ENCODE measurements at regions not wholly inside any gene's neighbourhood (a gene's known extent, or its start where the extent isn't known, plus 50 kb on each side); places are given as distances from the start of the nearest gene placed in this dataset.

DNA sequence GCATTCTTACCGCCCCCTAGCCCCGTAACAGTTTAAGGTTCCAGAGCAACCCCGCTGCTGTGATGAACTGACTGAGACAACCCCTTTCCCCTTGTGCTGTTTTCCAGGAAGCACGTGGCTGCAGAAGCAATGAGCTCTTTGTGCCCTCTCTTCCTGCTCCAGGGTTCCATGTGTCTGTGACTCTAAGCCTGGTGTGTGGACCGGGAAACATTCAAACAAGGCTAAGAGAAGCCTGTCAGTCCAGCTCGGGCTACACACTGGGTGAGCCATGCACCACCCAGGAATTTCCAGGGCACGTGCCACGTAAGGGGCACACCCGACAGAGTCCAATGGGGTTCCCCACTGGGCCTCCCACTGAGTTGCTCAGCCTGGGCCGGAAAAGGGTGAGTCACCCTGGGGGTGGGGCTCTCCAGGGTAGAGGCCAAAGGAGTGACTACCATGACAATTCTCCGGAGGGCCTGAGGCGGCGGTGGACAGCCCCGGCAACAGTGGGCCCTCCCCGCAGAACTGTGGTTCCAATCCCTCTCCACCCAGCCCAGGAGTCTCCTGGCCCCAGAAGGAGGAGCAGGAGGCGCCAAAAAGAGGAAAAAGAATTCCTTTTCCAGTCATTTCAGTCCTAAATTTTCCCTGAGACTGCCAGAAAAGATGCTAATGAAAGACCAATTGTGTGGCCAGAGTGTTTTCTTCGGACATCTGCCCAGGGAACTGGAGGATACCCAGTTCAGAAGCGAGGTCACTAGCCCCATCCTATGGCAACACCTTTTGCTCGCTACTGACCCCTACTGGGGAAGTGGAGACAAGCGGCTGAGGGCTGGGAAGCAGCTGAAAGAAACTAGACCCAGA, 157.8 kb upstream of the SLC1A4 start (continued):
- TF ChIP-seq, protein P1, sequence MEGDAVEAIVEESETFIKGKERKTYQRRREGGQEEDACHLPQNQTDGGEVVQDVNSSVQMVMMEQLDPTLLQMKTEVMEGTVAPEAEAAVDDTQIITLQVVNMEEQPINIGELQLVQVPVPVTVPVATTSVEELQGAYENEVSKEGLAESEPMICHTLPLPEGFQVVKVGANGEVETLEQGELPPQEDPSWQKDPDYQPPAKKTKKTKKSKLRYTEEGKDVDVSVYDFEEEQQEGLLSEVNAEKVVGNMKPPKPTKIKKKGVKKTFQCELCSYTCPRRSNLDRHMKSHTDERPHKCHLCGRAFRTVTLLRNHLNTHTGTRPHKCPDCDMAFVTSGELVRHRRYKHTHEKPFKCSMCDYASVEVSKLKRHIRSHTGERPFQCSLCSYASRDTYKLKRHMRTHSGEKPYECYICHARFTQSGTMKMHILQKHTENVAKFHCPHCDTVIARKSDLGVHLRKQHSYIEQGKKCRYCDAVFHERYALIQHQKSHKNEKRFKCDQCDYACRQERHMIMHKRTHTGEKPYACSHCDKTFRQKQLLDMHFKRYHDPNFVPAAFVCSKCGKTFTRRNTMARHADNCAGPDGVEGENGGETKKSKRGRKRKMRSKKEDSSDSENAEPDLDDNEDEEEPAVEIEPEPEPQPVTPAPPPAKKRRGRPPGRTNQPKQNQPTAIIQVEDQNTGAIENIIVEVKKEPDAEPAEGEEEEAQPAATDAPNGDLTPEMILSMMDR (CRISPR knock-in tag; IDR thresholded peaks at IDR 0.05): peak; percentile 89
- TF ChIP-seq ZSCAN9 (CRISPR knock-in tag; IDR thresholded peaks at IDR 0.05; ENCODE audit: borderline replicate concordance): 0 out of 2 replicates have a peak, but pooled peaks have one; percentile 67
- no peak for TF ChIP-seq ZSCAN25 (CRISPR knock-in tag; IDR thresholded peaks at IDR 0.05)
- TF ChIP-seq, protein P2, sequence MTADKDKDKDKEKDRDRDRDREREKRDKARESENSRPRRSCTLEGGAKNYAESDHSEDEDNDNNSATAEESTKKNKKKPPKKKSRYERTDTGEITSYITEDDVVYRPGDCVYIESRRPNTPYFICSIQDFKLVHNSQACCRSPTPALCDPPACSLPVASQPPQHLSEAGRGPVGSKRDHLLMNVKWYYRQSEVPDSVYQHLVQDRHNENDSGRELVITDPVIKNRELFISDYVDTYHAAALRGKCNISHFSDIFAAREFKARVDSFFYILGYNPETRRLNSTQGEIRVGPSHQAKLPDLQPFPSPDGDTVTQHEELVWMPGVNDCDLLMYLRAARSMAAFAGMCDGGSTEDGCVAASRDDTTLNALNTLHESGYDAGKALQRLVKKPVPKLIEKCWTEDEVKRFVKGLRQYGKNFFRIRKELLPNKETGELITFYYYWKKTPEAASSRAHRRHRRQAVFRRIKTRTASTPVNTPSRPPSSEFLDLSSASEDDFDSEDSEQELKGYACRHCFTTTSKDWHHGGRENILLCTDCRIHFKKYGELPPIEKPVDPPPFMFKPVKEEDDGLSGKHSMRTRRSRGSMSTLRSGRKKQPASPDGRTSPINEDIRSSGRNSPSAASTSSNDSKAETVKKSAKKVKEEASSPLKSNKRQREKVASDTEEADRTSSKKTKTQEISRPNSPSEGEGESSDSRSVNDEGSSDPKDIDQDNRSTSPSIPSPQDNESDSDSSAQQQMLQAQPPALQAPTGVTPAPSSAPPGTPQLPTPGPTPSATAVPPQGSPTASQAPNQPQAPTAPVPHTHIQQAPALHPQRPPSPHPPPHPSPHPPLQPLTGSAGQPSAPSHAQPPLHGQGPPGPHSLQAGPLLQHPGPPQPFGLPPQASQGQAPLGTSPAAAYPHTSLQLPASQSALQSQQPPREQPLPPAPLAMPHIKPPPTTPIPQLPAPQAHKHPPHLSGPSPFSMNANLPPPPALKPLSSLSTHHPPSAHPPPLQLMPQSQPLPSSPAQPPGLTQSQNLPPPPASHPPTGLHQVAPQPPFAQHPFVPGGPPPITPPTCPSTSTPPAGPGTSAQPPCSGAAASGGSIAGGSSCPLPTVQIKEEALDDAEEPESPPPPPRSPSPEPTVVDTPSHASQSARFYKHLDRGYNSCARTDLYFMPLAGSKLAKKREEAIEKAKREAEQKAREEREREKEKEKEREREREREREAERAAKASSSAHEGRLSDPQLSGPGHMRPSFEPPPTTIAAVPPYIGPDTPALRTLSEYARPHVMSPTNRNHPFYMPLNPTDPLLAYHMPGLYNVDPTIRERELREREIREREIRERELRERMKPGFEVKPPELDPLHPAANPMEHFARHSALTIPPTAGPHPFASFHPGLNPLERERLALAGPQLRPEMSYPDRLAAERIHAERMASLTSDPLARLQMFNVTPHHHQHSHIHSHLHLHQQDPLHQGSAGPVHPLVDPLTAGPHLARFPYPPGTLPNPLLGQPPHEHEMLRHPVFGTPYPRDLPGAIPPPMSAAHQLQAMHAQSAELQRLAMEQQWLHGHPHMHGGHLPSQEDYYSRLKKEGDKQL (CRISPR knock-in tag; IDR thresholded peaks at IDR 0.05; ENCODE audit: low read depth): peak; percentile 61; the same call in 1 of the 2 replicates
- TF ChIP-seq ZNF788 (CRISPR knock-in tag; IDR thresholded peaks at IDR 0.05; ENCODE audit: borderline replicate concordance): peak; percentile 64; the same call in 1 of the 2 replicates
- TF ChIP-seq ZFP90 (CRISPR knock-in tag; IDR thresholded peaks at IDR 0.05; ENCODE audit: borderline replicate concordance): peak; percentile 81; the same call in 1 of the 2 replicates
- no peak for TF ChIP-seq ZNF510 (CRISPR knock-in tag; IDR thresholded peaks at IDR 0.05; ENCODE audit: low read depth)

All from HepG2 (cell line).